H7 (cell line): ENCODE measurements at regions not wholly inside any gene's neighbourhood (a gene's known extent, or its start where the extent isn't known, plus 50 kb on each side); places are given as distances from the start of the nearest gene placed in this dataset.
"Not testable (repeated sequence)": the region's sequence is repeated elsewhere in the genome, so short reads cannot be mapped to it uniquely, and the experiment has no call there.

Experiments used
- DNase-seq: peaks from one replicate; pipeline ENCODE4 v3.0.0; 2012
- H3K27me3 ChIP-seq: 2 replicates; pipeline ENCODE4 v1.6.0; 2011; ENCODE audit warnings: mild to moderate bottlenecking, low read length; ENCODE audit not compliant: control insufficient read depth, insufficient read depth
- H3K36me3 ChIP-seq: replicated peaks from 2 replicates; pipeline ENCODE4 v1.5.1; 2011; ENCODE audit warnings: low read length; ENCODE audit not compliant: control insufficient read depth, insufficient read depth
- H3K4me3 ChIP-seq: 2 replicates; pipeline ENCODE4 v1.5.1; 2011; ENCODE audit warnings: low read depth, mild to moderate bottlenecking, control low read depth, low read length, moderate library complexity; ENCODE audit not compliant: insufficient read depth

DNA sequence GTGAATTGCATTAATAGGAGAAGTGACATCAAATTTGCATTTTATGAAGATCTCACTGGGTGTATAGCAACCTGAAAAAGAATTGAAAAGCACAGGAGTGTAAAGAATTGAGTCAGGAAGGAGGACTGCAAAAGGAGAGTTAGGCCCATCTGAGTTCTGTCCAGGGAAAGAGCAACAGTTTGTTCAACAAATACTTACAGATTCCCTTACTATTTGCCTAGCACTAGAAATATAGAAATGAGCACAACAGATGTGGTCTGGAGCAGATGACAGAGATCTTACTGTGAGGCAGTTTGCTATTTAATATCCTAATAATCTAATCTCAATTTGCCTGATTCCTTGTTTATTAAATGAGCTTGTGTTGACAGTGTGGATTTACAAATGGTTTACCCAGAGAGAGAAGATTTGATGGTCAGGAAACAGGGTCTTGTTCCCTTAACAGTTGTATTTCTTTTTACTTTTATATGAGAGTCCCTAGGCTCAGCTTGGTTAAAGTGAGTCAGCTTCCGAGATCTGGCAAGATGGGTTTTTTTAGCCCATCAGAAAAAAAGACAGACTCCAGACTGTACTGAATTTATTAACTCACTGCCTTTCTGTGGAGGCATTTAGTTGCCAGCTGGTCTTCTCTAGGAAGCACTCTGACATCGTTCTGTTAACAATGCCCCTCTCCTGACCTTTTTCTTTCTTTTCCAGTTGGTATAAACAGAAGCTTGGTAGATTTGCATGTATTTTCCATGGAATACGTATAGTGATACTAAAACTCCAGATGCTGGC is 229.7 kb downstream of the TTC6 start:
- DNase-seq, result no peak
- Histone ChIP-seq H3K4me3 (no peak overlapping the region), H3K27me3 (no peaks in the 10 kb centered on the region), H3K36me3 (no peaks in the 10 kb centered on the region)

DNA sequence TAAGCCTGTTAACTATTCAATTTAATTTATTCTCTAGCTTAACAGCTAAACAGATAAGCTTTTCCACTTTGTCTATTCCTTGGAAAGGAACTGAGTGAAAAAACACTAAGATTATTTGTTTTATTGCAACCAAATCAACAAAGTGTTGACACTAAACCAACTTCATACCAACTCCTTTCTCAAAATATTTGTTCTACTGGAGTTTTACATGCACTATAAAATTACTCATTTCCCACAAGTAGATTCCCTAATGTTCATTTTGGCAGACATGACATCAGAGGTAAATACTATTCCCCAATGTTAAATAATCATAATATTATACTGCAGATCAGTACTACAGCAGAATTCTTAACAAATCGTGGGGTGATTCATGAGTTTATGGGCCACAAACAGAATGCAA is 231.4 kb downstream of the TTC6 start:
- no peak for DNase-seq
- Histone ChIP-seq H3K4me3 (no peak overlapping the region), H3K27me3 (no peaks in the 10 kb centered on the region), H3K36me3 (no peaks in the 10 kb centered on the region)

DNA sequence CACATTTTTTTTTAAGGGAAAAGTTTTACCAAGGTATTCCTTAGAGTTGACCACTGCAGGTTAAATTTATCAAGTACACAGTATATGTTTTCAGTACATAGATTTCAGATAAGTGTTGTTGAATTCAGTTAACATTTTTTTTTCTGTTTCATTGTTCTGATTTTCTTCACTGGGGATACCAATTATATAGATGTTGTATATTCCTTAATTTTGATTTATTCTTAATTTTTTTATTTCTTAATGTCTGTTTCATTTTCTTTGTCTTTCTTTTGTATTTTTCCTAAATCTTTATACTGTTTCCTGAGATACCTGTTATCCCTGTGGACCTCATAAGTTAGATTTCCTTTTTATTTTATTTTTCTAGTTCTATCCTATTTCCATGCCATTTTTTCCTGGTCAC is 234.8 kb downstream of the TTC6 start:
- DNase-seq, result no peak
- Histone ChIP-seq H3K36me3 (no peaks in the 10 kb centered on the region), H3K27me3 (no peaks in the 10 kb centered on the region), H3K4me3 (no peak overlapping the region)

DNA sequence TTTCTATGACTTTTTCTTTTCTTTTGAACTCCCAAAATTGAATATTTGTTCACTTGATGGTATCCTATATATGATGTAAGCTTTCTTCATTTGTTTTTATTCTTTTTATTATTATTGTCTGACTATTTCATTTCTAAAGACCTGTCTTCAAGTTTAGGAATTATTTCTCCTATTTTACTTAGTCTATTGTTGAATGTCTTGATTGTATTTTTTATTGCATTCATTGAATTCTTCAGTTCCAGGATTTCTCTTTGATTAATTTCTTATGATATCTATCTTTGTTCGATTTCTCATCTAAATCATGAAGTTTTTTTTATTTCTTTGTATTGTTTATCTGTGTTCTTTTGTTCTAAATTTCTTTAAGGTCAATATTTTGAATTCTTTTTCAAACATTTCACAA is 238.8 kb downstream of the TTC6 start:
- Histone ChIP-seq H3K36me3 (no peaks in the 10 kb centered on the region), H3K4me3 (no peak overlapping the region), H3K27me3 (no peaks in the 10 kb centered on the region)
- DNase-seq, result no peak

DNA sequence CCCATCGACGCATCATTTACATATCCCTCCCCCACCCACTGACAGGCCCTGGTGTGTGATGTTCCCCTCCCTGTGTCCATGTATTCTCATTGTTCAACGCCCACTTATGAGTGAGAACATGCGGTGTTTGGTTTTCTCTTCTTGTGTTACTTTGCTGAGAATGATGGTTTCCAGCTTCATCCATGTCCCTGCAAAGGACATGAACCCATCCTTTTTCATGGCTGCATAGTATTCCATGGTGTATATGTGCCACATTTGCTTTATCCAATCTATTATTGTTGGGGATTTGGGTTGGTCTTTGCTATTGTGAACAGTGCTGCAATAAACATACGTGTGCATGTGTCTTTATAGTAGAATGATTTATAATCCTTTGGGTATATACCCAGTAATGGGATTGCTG is 243.3 kb downstream of the TTC6 start:
- DNase-seq, H3K4me3 ChIP-seq, H3K27me3 ChIP-seq, H3K36me3 ChIP-seq: not testable (repeated sequence)

DNA sequence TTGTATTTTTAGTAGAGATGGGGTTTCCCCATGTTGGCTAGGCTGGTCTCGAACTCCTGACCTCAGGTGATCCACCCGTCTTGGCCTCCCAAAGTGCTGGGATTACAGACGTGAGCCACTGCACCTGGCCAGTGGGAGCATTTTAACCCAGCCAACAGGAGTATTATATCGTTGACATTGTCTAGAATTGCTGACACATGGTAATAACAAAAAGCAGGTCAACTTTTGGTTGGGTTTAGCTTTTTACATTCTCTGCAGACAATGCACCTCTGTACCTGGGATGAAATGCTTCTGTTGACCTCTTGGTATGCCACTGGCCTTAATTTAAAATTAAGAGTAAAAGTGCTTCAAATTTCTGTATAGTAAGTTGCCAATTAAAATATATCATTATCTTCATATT is 245.6 kb downstream of the TTC6 start:
- not testable (repeated sequence) for H3K36me3 ChIP-seq, DNase-seq, H3K4me3 ChIP-seq, H3K27me3 ChIP-seq

DNA sequence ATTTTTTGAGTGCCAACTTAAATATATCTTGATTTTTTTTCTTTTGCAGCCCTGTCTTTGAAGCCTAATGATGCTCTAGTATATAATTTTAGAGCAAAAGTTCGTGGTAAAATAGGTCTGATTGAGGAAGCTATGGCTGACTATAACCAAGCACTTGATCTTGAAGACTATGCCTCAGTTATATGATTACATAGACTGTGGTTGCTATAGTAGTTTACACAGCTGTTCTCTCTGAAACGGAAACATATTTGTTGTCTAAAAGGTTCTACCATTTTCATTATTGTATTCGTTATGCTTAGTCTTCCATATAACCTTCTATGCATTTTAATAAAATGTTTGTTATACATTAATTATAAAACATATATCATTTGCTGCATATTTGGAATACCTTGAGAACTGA is 246.7 kb downstream of the TTC6 start:
- no peak overlapping the region for H3K4me3 ChIP-seq
- no peak for DNase-seq
- H3K36me3 ChIP-seq, result no peaks in the 10 kb centered on the region
- H3K27me3 ChIP-seq, result no peaks in the 10 kb centered on the region

DNA sequence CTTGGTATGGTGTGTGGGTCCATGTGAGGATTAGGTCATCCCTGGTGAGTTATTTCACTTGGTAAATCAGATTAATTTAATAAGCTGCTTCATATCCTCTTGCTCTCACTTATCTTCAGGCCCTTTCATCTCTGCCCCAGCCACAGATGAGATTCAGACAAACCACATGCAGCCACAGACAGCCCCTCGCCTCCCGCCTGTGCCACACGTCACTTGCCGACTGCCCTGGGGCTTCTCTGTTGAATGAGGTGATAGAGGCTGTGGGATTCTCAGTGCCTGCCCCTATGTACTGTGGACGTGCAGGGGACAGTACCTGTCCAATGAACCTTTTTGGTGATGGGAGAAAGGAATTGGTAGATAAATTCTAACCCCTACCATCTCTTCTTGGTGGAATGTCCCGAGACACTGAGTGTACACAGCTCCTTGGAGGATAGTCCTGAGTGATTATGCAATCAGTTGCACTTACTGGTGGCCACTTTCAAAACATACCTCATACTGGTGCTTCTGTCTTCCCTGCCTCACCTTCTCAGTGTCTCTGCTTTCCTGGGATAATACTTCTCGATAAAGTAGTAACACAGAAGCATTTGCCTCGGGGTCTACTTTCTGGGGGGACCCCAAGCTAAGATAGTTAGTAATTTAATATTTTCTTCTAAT is 248.7 kb downstream of the TTC6 start:
- Histone ChIP-seq H3K4me3 (no peak overlapping the region), H3K27me3 (no peaks in the 10 kb centered on the region), H3K36me3 (no peaks in the 10 kb centered on the region)
- DNase-seq, result no peak

DNA sequence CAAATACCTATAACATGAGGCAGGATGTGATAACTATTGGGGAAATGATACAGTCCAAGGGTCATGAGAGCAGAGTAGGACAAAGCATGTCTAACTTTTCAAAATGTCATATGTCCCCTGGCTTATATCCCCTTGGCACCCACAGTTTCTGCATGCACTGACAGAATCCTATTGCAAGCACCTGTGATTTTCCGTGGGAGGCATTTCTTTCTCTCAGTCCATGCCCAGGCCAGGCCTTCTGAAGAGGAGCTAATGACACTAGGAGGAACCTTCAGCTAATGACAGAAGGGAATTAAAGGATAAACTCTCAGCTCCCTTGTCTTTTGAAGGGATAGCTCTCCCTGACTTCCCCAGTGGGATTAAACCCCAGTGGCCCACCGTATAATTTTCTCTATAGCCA is 249.2 kb downstream of the TTC6 start:
- H3K36me3 ChIP-seq, result no peaks in the 10 kb centered on the region
- no peak for DNase-seq
- no peak overlapping the region for H3K4me3 ChIP-seq
- H3K27me3 ChIP-seq, result no peaks in the 10 kb centered on the region

DNA sequence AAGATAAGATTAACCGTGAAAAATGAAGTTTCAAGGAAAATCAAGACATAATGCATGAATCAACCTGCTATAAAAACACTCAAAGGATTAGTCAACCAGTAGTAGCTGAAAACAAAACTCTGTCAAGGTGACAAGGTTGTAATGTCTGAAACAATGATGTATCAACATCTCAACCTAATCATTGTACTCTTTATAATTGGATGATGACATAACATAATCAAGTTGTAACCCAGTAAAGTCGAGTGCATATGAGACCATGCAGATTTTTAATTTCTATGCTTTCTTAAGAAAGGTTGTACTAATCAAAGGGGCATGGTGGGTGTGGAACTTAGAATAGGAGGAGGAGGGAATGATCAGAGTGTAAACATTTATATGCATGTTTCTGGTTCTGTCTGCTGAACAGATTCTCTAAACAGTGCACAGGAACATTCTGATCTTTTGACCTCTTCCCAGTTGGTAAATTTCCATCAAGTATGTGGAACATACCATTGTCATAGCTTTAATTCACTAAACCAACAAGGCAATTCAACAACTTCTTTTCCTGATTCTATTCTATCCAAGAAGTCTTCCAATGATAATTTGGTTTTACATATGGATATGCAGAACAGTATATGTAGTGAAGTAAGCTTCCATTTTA is 253.7 kb downstream of the TTC6 start:
- H3K36me3 ChIP-seq, result no peaks in the 10 kb centered on the region
- DNase-seq, result no peak
- no peaks in the 10 kb centered on the region for H3K27me3 ChIP-seq
- H3K4me3 ChIP-seq, result no peak overlapping the region

DNA sequence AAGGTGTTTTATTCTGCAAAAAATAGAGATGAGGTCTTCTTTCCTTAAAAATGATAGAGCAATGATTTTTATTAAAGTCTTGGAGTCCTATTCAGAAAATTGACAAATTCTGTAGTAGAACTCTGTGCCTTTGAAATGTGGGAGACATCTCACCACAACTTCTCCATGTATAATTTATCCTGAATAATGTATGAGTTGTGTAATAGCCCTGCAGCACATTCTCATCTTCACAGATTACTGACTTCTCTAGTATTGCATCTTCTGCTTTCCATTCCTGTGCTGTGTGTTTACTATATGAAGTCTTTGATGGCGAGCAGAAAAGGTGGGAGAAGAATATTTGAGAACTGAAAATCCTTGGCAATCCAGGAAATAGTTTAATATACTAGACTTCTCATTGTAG is 255.6 kb downstream of the TTC6 start:
- no peaks in the 10 kb centered on the region for H3K36me3 ChIP-seq
- H3K4me3 ChIP-seq, result no peak overlapping the region
- DNase-seq, result no peak
- no peaks in the 10 kb centered on the region for H3K27me3 ChIP-seq

DNA sequence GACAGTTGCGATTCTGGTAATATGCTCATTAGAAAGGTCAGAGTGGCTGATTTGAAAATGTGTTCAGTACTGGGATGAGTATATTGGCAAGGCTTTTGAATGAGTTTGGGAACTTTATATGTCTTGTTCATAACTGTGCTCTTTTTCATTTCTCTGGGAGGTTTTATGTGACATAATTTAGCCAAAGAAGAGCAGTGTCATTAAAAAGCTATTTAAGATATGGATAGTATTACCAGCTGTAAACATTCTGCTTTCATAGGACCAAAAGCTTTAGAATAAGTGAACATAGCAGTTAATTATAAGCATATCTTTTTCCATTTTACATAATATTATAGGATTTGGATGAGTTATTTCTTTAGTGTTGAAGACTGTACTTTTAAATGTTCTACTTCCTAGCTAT is 260.4 kb downstream of the TTC6 start:
- H3K27me3 ChIP-seq, result no peaks in the 10 kb centered on the region
- H3K36me3 ChIP-seq, result no peaks in the 10 kb centered on the region
- DNase-seq, result no peak
- no peak overlapping the region for H3K4me3 ChIP-seq

DNA sequence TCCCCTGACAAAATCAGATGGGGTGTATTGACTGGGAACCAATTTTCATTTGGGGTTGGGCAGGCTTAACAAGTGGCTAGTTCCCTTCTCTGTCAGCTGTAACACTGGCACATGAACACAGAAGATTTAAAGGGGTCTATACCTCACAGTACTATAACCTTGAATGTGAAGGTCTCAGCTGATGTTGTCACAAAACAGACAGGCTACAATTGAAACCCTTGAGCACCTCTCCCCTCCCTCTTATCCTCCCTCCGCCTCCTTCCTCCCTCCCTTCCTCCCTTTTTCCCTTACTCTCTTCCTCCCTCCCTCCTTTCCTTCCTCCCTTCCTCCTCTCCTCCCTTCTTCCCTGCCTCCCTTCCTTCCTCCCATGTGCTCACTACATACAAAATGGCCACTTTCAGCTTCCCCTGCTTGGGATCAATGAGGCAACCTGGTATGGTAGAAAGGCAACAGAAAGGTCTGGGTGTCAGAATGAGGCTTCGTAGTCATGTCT is 262.4 kb downstream of the TTC6 start:
- Histone ChIP-seq H3K36me3 (no peaks in the 10 kb centered on the region), H3K27me3 (no peaks in the 10 kb centered on the region)

DNA sequence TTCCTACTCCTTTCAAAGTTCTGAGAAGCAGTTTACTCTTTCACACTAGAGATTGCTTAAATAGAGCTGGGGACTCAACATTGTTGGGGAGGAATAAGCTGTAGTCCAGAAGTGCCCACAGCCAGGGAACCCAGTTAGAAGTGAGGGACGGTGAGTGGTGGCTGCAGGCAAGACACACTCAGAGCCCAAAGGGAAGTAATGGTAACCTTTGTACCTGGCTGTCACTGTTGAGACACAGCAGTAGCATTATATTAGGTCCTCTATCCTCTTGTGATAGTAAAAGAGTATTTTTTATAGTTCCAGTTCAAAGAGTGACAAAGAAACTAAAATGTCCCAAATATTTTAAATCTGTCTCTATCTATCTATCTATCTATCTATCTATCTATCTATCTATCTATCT is 263.3 kb downstream of the TTC6 start:
- Histone ChIP-seq H3K36me3 (no peaks in the 10 kb centered on the region), H3K4me3 (no peak overlapping the region), H3K27me3 (no peaks in the 10 kb centered on the region)
- DNase-seq, result no peak

More for the DNA sequence above, 262.4 kb downstream of the TTC6 start:
- no peak overlapping the region for H3K4me3 ChIP-seq
- DNase-seq, result no peak

DNA sequence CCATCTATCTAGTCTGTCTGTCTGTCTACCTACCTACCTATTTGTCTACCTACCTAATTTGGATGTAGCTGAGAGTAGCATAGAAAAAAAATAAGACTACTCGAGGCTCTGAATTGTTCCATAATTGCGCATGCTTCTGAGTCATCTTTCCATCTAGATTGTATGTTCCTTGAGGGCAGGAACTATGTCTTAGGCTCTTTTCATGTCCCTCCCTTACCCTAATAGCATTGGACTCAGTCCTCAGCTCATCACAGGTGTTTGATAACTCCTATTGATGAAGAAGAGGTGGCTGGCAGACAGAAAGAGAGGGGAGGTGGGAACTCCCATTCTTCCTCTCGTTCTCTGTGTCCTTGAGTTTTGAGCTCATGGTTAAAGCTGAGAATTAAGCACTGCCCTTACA is 263.7 kb downstream of the TTC6 start:
- no peak for DNase-seq
- H3K36me3 ChIP-seq, result no peaks in the 10 kb centered on the region
- no peaks in the 10 kb centered on the region for H3K27me3 ChIP-seq
- H3K4me3 ChIP-seq, result no peak overlapping the region
